Peyer's patch (tissue), 4 donors: ENCODE measurements at regions not wholly inside any gene's neighbourhood (a gene's known extent, or its start where the extent isn't known, plus 50 kb on each side); places are given as distances from the start of the nearest gene placed in this dataset.

Experiments
- DNase-seq, 3 donors: peaks; one replicate each; pipeline ENCODE4 v3.0.0-alpha.2; 2017 to 2019
- H3K27ac ChIP-seq, 4 donors: fragments of 200-600 bp; sonication (generic); one replicate each; pipeline ENCODE4 v1.5.1; 2016 to 2019
- H3K27me3 ChIP-seq, 2 donors: fragments of 200-600 bp; sonication (generic); one replicate each; pipeline ENCODE4 v1.5.1; 2019
- H3K36me3 ChIP-seq, 3 donors: fragments of 200-600 bp; sonication (generic); one replicate each; pipeline ENCODE4 v1.5.1; 2016 to 2019
- H3K4me1 ChIP-seq, 4 donors: fragments of 200-600 bp; sonication (generic); one replicate each; pipeline ENCODE4 v1.5.1; 2016 to 2019
- H3K4me3 ChIP-seq, 4 donors: fragments of 200-600 bp; sonication (generic); 1 replicate in 3 of 4; 2 replicates in 1 of 4; pipeline ENCODE4 v1.5.1; 2016 to 2019; ENCODE audit warnings: mild to moderate bottlenecking in 1 of 4
- H3K9me3 ChIP-seq, 4 donors: fragments of 200-600 bp; sonication (generic); one replicate each; pipeline ENCODE4 v1.5.1; 2016 to 2019; ENCODE audit warnings: mild to moderate bottlenecking in 1 of 4
- CTCF ChIP-seq, 6 experiments: fragments of 450-650 bp in 4 of 6; fragments of 200-600 bp in 2 of 6; sonication (generic) in 1 of 6; IDR thresholded peaks; one replicate each; pipeline ENCODE4 v1.5.1; 2017 to 2019; ENCODE audit warnings: antibody characterized with exemption in 6 of 6, mild to moderate bottlenecking in 3 of 6, moderate library complexity in 1 of 6
- POLR2A ChIP-seq, 2 donors: fragments of 450-650 bp; IDR thresholded peaks; one replicate each; pipeline ENCODE4 v1.5.1; 2017; ENCODE audit warnings: antibody characterized with exemption in 2 of 2, mild to moderate bottlenecking in 2 of 2, moderate library complexity in 2 of 2

- no peaks in the 10 kb centered on the region for H3K9me3 ChIP-seq
- H3K27ac ChIP-seq = no peak overlapping the region
- H3K27me3 ChIP-seq = no peaks in the 10 kb centered on the region
- no peaks in the 10 kb centered on the region for H3K4me1 ChIP-seq
- H3K4me3 ChIP-seq = no peak overlapping the region
- no peak for DNase-seq
- TF ChIP-seq POLR2A (IDR thresholded peaks at IDR 0.05) = no peak
- TF ChIP-seq CTCF (IDR thresholded peaks at IDR 0.05) = no peak
- H3K36me3 ChIP-seq = no peaks in the 10 kb centered on the region
Observed at GRCh38 chr16:54542805-54543505, 256.4 kb upstream of the IRX3 start.

GRCh38 chr16:54540525-54541180 lies 254.1 kb upstream of the IRX3 start:
- H3K4me1 ChIP-seq = no peaks in the 10 kb centered on the region
- H3K27ac ChIP-seq = no peak overlapping the region
- no peak for TF ChIP-seq CTCF (IDR thresholded peaks at IDR 0.05)
- no peak for TF ChIP-seq POLR2A (IDR thresholded peaks at IDR 0.05)

GRCh38 chr16:54538276-54538675 lies 251.7 kb upstream of the IRX3 start:
- no peak for DNase-seq
- Histone ChIP-seq H3K4me1 (no peaks in the 10 kb centered on the region), H3K9me3 (no peaks in the 10 kb centered on the region), H3K27ac (no peak overlapping the region), H3K4me3 (no peak overlapping the region), H3K36me3 (no peaks in the 10 kb centered on the region), H3K27me3 (no peaks in the 10 kb centered on the region)
- no peak for TF ChIP-seq CTCF (IDR thresholded peaks at IDR 0.05)
- no peak for TF ChIP-seq POLR2A (IDR thresholded peaks at IDR 0.05)

More at GRCh38 chr16:54540525-54541180, 254.1 kb upstream of the IRX3 start:
- H3K4me3 ChIP-seq = no peak overlapping the region
- no peaks in the 10 kb centered on the region for H3K36me3 ChIP-seq
- DNase-seq = no peak
- no peaks in the 10 kb centered on the region for H3K27me3 ChIP-seq
- H3K9me3 ChIP-seq = no peaks in the 10 kb centered on the region

- Histone ChIP-seq H3K4me1 (no peaks in the 10 kb centered on the region), H3K27me3 (no peaks in the 10 kb centered on the region), H3K4me3 (no peak overlapping the region), H3K36me3 (no peaks in the 10 kb centered on the region), H3K9me3 (no peaks in the 10 kb centered on the region), H3K27ac (no peak overlapping the region)
- DNase-seq = no peak
- TF ChIP-seq POLR2A (IDR thresholded peaks at IDR 0.05) (no peak), CTCF (IDR thresholded peaks at IDR 0.05) (no peak)
Observed at GRCh38 chr16:54533856-54534490, 247.4 kb upstream of the IRX3 start.

- H3K4me1 ChIP-seq = no peaks in the 10 kb centered on the region
- no peak overlapping the region for H3K4me3 ChIP-seq
- TF ChIP-seq POLR2A (IDR thresholded peaks at IDR 0.05) = no peak
- no peak for TF ChIP-seq CTCF (IDR thresholded peaks at IDR 0.05)
- H3K36me3 ChIP-seq = no peaks in the 10 kb centered on the region
- no peaks in the 10 kb centered on the region for H3K27me3 ChIP-seq
- no peaks in the 10 kb centered on the region for H3K9me3 ChIP-seq
- no peak for DNase-seq
- H3K27ac ChIP-seq = no peak overlapping the region
Observed at GRCh38 chr16:54526916-54527315, 240.3 kb upstream of the IRX3 start.
